ENCODE measurements at regions not wholly inside any gene's neighbourhood (a gene's known extent, or its start where the extent isn't known, plus 50 kb on each side); places are given as distances from the start of the nearest gene placed in this dataset.

DNA sequence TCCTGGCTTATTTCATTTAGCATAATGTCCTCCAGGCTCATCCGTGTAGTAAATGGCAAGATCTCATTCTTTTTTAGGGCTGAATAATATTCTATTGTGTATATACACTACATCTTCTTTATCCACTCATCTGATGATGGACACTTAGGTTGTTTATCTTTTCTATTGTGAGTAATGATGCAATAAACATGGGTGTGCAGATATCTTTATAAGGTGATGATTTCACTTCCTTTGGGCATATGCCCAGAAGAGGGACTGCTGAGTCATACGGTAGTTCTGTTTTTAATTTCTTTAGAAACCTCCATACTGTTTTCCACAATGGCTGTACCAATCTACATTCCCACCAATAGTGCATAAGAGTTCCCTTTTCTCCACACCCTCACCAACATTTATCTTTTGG is 317.6 kb upstream of the CNKSR2 start:
- WGBS, 2 donors (ENCODE audit: low coverage in 1 of 2): 64 to 77% methylated on average over 2 of the region's 2 CpGs
- no peak overlapping the region for H3K27ac ChIP-seq

GRCh38 chrX:21047034-21047455 is 327.2 kb upstream of the CNKSR2 start:
- 14 to 36% methylated on average over 1 to 2 of the region's 2 CpGs for WGBS, 2 donors (ENCODE audit: low coverage in 1 of 2)
- TF ChIP-seq EP300 (IDR thresholded peaks at IDR 0.05): no peak
- TF ChIP-seq CTCF (IDR thresholded peaks at IDR 0.05): no peak
- TF ChIP-seq POLR2AphosphoS5 (IDR thresholded peaks at IDR 0.05): no peak
- no peak for TF ChIP-seq POLR2A (IDR thresholded peaks at IDR 0.05)
- H3K36me3 ChIP-seq: no peaks in the 10 kb centered on the region
- H3K27ac ChIP-seq: no peak overlapping the region
- no peaks in the 10 kb centered on the region for H3K4me1 ChIP-seq
- H3K4me3 ChIP-seq: no peak overlapping the region
- no peaks in the 10 kb centered on the region for H3K27me3 ChIP-seq
- H3K9me3 ChIP-seq: no peaks in the 10 kb centered on the region
- ATAC-seq: no peak

More for the DNA sequence above, 317.6 kb upstream of the CNKSR2 start:
- no peaks in the 10 kb centered on the region for H3K36me3 ChIP-seq
- H3K4me3 ChIP-seq: no peak overlapping the region
- peaks cover 0 to 7% (median 0%) of the 10 kb centered on the region in 3 donors for H3K9me3 ChIP-seq
- ATAC-seq: no peak
- no peaks in the 10 kb centered on the region for H3K4me1 ChIP-seq
- H3K27me3 ChIP-seq: no peaks in the 10 kb centered on the region
- TF ChIP-seq CTCF (IDR thresholded peaks at IDR 0.05) (no peak), EP300 (IDR thresholded peaks at IDR 0.05) (no peak), POLR2AphosphoS5 (IDR thresholded peaks at IDR 0.05) (no peak), POLR2A (IDR thresholded peaks at IDR 0.05) (no peak)

DNA sequence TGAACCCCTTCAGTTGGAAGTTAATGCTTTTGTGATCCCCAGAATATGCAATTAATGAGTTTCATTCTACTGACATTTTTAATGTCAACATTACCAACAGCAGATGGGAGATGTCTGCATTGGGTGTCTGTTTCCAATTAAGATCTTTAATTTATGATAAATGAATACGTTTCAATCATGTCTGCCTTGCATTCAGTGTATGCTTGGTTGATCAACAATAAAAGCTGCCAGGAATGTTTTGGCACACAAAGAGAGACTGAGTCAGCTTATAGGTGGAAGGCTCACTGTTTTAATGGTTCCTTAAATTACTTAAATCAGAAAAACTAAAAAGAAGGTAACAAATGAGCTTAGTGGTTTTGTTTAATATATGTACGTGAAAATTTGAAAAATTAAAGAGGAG is 359.9 kb upstream of the CNKSR2 start:
- 30 to 45% methylated on average over 2 of the region's 2 CpGs for WGBS, 2 donors (ENCODE audit: low coverage in 1 of 2)
- no peak overlapping the region for H3K27ac ChIP-seq
- H3K36me3 ChIP-seq: no peaks in the 10 kb centered on the region
- H3K4me3 ChIP-seq: no peak overlapping the region
- ATAC-seq: no peak
- no peak for TF ChIP-seq POLR2AphosphoS5 (IDR thresholded peaks at IDR 0.05)
- TF ChIP-seq EP300 (IDR thresholded peaks at IDR 0.05): no peak
- no peak for TF ChIP-seq CTCF (IDR thresholded peaks at IDR 0.05)
- TF ChIP-seq POLR2A (IDR thresholded peaks at IDR 0.05): no peak
- no peaks in the 10 kb centered on the region for H3K9me3 ChIP-seq
- H3K27me3 ChIP-seq: no peaks in the 10 kb centered on the region
- no peaks in the 10 kb centered on the region for H3K4me1 ChIP-seq

DNA sequence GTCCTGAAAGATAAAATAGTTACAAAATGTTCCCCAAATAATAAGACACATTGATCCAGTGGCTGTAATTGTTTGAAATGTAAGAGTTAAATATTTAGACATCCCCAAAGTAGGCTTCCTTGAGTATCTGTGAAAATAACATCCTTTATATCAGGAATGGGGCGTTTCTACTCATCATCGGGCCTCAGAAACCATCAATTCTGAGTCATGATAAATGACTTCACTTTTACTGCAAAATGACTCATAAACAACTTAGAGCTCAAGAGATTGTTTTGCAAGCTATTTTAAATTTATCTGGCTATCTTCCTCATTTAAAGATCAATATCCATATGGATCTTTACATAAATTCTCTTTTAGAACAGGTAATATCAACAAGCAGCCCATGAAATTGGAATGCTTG is 369.4 kb upstream of the CNKSR2 start:
- ATAC-seq: no peak
- TF ChIP-seq POLR2AphosphoS5 (IDR thresholded peaks at IDR 0.05) (no peak), CTCF (IDR thresholded peaks at IDR 0.05) (no peak), EP300 (IDR thresholded peaks at IDR 0.05) (no peak), POLR2A (IDR thresholded peaks at IDR 0.05) (no peak)
- no peak overlapping the region for H3K27ac ChIP-seq
- WGBS, 2 donors (ENCODE audit: low coverage in 1 of 2): 30 to 40% methylated on average over 2 of the region's 2 CpGs
- H3K27me3 ChIP-seq: no peaks in the 10 kb centered on the region
- no peaks in the 10 kb centered on the region for H3K4me1 ChIP-seq
- H3K36me3 ChIP-seq: no peaks in the 10 kb centered on the region
- no peak overlapping the region for H3K4me3 ChIP-seq
- H3K9me3 ChIP-seq: no peaks in the 10 kb centered on the region

DNA sequence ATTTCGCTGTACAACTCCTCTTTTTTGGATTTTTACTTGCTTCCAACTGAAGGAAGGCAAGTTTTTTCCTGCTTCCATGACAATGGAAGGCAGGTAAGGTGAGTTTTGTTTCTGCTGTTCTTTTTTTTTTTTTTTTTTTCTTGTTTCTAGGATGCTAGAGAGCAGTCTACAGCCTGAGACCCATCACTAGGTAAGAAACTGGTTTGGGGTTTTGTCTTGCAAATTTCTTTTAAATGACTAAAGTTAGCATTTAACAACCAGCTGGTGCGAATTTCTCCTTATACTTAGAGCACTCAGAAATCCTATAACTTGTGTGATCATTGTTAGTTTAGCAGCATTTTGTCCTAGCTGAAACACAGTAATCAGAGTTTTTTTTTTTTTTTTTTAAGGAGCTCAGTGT is 378.4 kb upstream of the CNKSR2 start:
- H3K27ac ChIP-seq: no peak overlapping the region
- no peaks in the 10 kb centered on the region for H3K36me3 ChIP-seq
- no peaks in the 10 kb centered on the region for H3K27me3 ChIP-seq
- H3K4me1 ChIP-seq: no peaks in the 10 kb centered on the region
- no peak overlapping the region for H3K4me3 ChIP-seq
- TF ChIP-seq CTCF (IDR thresholded peaks at IDR 0.05) (no peak), POLR2AphosphoS5 (IDR thresholded peaks at IDR 0.05) (no peak), POLR2A (IDR thresholded peaks at IDR 0.05) (no peak), EP300 (IDR thresholded peaks at IDR 0.05) (no peak)
- H3K9me3 ChIP-seq: no peaks in the 10 kb centered on the region
- 29 to 63% methylated on average over 1 to 2 of the region's 2 CpGs for WGBS, 2 donors (ENCODE audit: low coverage in 1 of 2)
- ATAC-seq: no peak

Data from gastroesophageal sphincter (tissue), 4 donors.